GM21526 (cell line): ENCODE measurements at regions not wholly inside any gene's neighbourhood (a gene's known extent, or its start where the extent isn't known, plus 50 kb on each side); places are given as distances from the start of the nearest gene placed in this dataset.

Experiments used
- ATAC-seq: cut with Tn5 transposase; IDR thresholded peaks from one replicate; pipeline ENCODE4 v1.9.1; 2021; ENCODE audit warnings: moderate library complexity; ENCODE audit not compliant: unreplicated experiment, low FRiP score

- no peak for ATAC-seq
Measured at GRCh38 chr16:64829678-64830077, 292.2 kb downstream of the CDH11 start.

- ATAC-seq, result no peak
Measured at GRCh38 chr16:64826374-64826773, 295.5 kb downstream of the CDH11 start.

GRCh38 chr16:64823481-64824075 is 298.3 kb downstream of the CDH11 start:
- ATAC-seq, result no peak

GRCh38 chr16:64809876-64810629 is 311.8 kb downstream of the CDH11 start:
- ATAC-seq, result no peak

GRCh38 chr16:64808474-64808873 is 313.4 kb downstream of the CDH11 start:
- ATAC-seq, result no peak

- no peak for ATAC-seq
Measured at GRCh38 chr16:64791756-64792155, 330.1 kb downstream of the CDH11 start.

- ATAC-seq, result no peak
Measured at GRCh38 chr16:64784635-64785034, 337.2 kb downstream of the CDH11 start.

GRCh38 chr16:64782484-64782883 is 339.4 kb downstream of the CDH11 start:
- no peak for ATAC-seq

- ATAC-seq, result no peak
Measured at GRCh38 chr16:64780445-64780844, 341.4 kb downstream of the CDH11 start.

- no peak for ATAC-seq
Measured at GRCh38 chr16:64778777-64779176, 343.1 kb downstream of the CDH11 start.

GRCh38 chr16:64773638-64774037 is 348.2 kb downstream of the CDH11 start:
- no peak for ATAC-seq

- no peak for ATAC-seq
Measured at GRCh38 chr16:64773184-64773583, 348.7 kb downstream of the CDH11 start.

GRCh38 chr16:64771273-64771672 is 350.6 kb downstream of the CDH11 start:
- no peak for ATAC-seq

GRCh38 chr16:64762211-64762610 is 359.7 kb downstream of the CDH11 start:
- no peak for ATAC-seq

GRCh38 chr16:64754279-64754678 is 367.6 kb downstream of the CDH11 start:
- no peak for ATAC-seq

GRCh38 chr16:64751906-64752305 is 370.0 kb downstream of the CDH11 start:
- ATAC-seq, result no peak

- no peak for ATAC-seq
Measured at GRCh38 chr16:64749346-64749745, 372.5 kb downstream of the CDH11 start.

- ATAC-seq, result no peak
Measured at GRCh38 chr16:64745258-64745930, 376.5 kb downstream of the CDH11 start.

- ATAC-seq, result no peak
Measured at GRCh38 chr16:64742455-64743223, 379.2 kb downstream of the CDH11 start.

- no peak for ATAC-seq
Measured at GRCh38 chr16:64740261-64740660, 381.6 kb downstream of the CDH11 start.
